Activated CD4-positive, alpha-beta T cell treated with anti-CD3 and anti-CD28 coated beads, Interleukin-2, amount 10 ng/mL, durations not matched to agents 7 days and 5 days (primary cell): ENCODE measurements at regions not wholly inside any gene's neighbourhood (a gene's known extent, or its start where the extent isn't known, plus 50 kb on each side); places are given as distances from the start of the nearest gene placed in this dataset.
"Not testable (repeated sequence)": the region's sequence is repeated elsewhere in the genome, so short reads cannot be mapped to it uniquely, and the experiment has no call there.

Experiments used
- CTCF ChIA-PET: fragments of 350-600 bp; sonication (Branson Sonifier 250); formaldehyde crosslinking; loops from one replicate; lab custom pipeline; 2021; ENCODE audit warnings: antibody characterized with exemption; lab: Charles Lee
- POLR2A ChIA-PET: fragments of 350-600 bp; sonication (Branson Sonifier 250); formaldehyde crosslinking; loops from one replicate; lab custom pipeline; 2021; ENCODE audit warnings: antibody characterized with exemption; lab: Charles Lee
- DNase-seq: peaks from one replicate; pipeline ENCODE4 v3.0.0-alpha.2; 2020
- H3K27ac Mint-ChIP-seq: one replicate; pipeline ENCODE4 v1.8.0; 2021; ENCODE audit warnings: mild to moderate bottlenecking, moderate library complexity, mixed read lengths
- H3K27me3 Mint-ChIP-seq: one replicate; pipeline ENCODE4 v1.8.0; 2021; ENCODE audit warnings: mixed read lengths
- H3K36me3 Mint-ChIP-seq: one replicate; pipeline ENCODE4 v1.8.0; 2021; ENCODE audit warnings: low read depth, mixed read lengths
- H3K4me1 Mint-ChIP-seq: one replicate; pipeline ENCODE4 v1.8.0; 2021; ENCODE audit warnings: mixed read lengths
- H3K4me3 Mint-ChIP-seq: one replicate; pipeline ENCODE4 v1.8.0; 2021; ENCODE audit warnings: mild to moderate bottlenecking, moderate library complexity, mixed read lengths
- H3K9me3 Mint-ChIP-seq: one replicate; pipeline ENCODE4 v1.8.0; 2021; ENCODE audit warnings: mixed read lengths

GRCh38 chr5:158036983-158037595 lies 178.1 kb upstream of the CLINT1 start:
- H3K27me3 Mint-ChIP-seq, H3K27ac Mint-ChIP-seq, POLR2A ChIA-PET, H3K36me3 Mint-ChIP-seq, CTCF ChIA-PET, H3K4me3 Mint-ChIP-seq, DNase-seq, H3K4me1 Mint-ChIP-seq: not testable (repeated sequence)
- H3K9me3 Mint-ChIP-seq, result peaks cover 11% of the 10 kb centered on the region

GRCh38 chr5:158034586-158034985 lies 175.6 kb upstream of the CLINT1 start:
- H3K27ac Mint-ChIP-seq, POLR2A ChIA-PET, CTCF ChIA-PET, H3K36me3 Mint-ChIP-seq, H3K4me1 Mint-ChIP-seq, H3K4me3 Mint-ChIP-seq, DNase-seq: not testable (repeated sequence)
- peaks cover 11% of the 10 kb centered on the region for H3K9me3 Mint-ChIP-seq
- peaks cover 13% of the 10 kb centered on the region for H3K27me3 Mint-ChIP-seq

- H3K36me3 Mint-ChIP-seq, result no peaks in the 10 kb centered on the region
- H3K4me3 Mint-ChIP-seq, result no peak overlapping the region
- H3K27ac Mint-ChIP-seq, result no peak overlapping the region
- peaks cover 11% of the 10 kb centered on the region for H3K9me3 Mint-ChIP-seq
- DNase-seq, result no peak
- ChIA-PET POLR2A (no interaction called here), CTCF (no interaction called here)
- peaks cover 17% of the 10 kb centered on the region for H3K27me3 Mint-ChIP-seq
- no peaks in the 10 kb centered on the region for H3K4me1 Mint-ChIP-seq
These were observed 174.8 kb upstream of the CLINT1 start for GRCh38 chr5:158033724-158034123.

GRCh38 chr5:158033076-158033475 lies 174.1 kb upstream of the CLINT1 start:
- no peak for DNase-seq
- Mint-ChIP-seq H3K4me3 (no peak overlapping the region), H3K9me3 (peaks cover 11% of the 10 kb centered on the region), H3K27ac (no peak overlapping the region), H3K4me1 (no peaks in the 10 kb centered on the region), H3K27me3 (peaks cover 17% of the 10 kb centered on the region), H3K36me3 (no peaks in the 10 kb centered on the region)
- ChIA-PET CTCF (no interaction called here), POLR2A (no interaction called here)

- Mint-ChIP-seq H3K27me3 (peaks cover 18% of the 10 kb centered on the region), H3K9me3 (peaks cover 11% of the 10 kb centered on the region), H3K4me1 (no peaks in the 10 kb centered on the region), H3K27ac (no peak overlapping the region), H3K36me3 (no peaks in the 10 kb centered on the region), H3K4me3 (no peak overlapping the region)
- CTCF ChIA-PET, result no interaction called here
- POLR2A ChIA-PET, result no interaction called here
- DNase-seq, result no peak
These were observed 173.3 kb upstream of the CLINT1 start for GRCh38 chr5:158032246-158032645.

- ChIA-PET CTCF (no interaction called here), POLR2A (no interaction called here)
- no peak for DNase-seq
- Mint-ChIP-seq H3K4me1 (no peaks in the 10 kb centered on the region), H3K27ac (no peak overlapping the region), H3K27me3 (peaks cover 25% of the 10 kb centered on the region), H3K36me3 (no peaks in the 10 kb centered on the region), H3K4me3 (no peak overlapping the region), H3K9me3 (no peaks in the 10 kb centered on the region)
These were observed 169.1 kb upstream of the CLINT1 start for GRCh38 chr5:158027806-158028775.

GRCh38 chr5:158026304-158027031 lies 167.5 kb upstream of the CLINT1 start:
- no peak for DNase-seq
- H3K36me3 Mint-ChIP-seq, result no peaks in the 10 kb centered on the region
- ChIA-PET POLR2A (no interaction called here), CTCF (no interaction called here)
- no peak overlapping the region for H3K4me3 Mint-ChIP-seq
- H3K4me1 Mint-ChIP-seq, result no peaks in the 10 kb centered on the region
- peaks cover 17% of the 10 kb centered on the region for H3K27me3 Mint-ChIP-seq
- H3K27ac Mint-ChIP-seq, result no peak overlapping the region
- H3K9me3 Mint-ChIP-seq, result no peaks in the 10 kb centered on the region

GRCh38 chr5:158023266-158023665 lies 164.3 kb upstream of the CLINT1 start:
- H3K4me3 Mint-ChIP-seq, result no peak overlapping the region
- ChIA-PET CTCF (no interaction called here), POLR2A (no interaction called here)
- no peak for DNase-seq
- no peaks in the 10 kb centered on the region for H3K9me3 Mint-ChIP-seq
- no peaks in the 10 kb centered on the region for H3K36me3 Mint-ChIP-seq
- H3K27ac Mint-ChIP-seq, result no peak overlapping the region
- H3K4me1 Mint-ChIP-seq, result no peaks in the 10 kb centered on the region
- H3K27me3 Mint-ChIP-seq, result peaks cover 13% of the 10 kb centered on the region

- no peaks in the 10 kb centered on the region for H3K4me1 Mint-ChIP-seq
- ChIA-PET CTCF (no interaction called here), POLR2A (no interaction called here)
- no peak overlapping the region for H3K4me3 Mint-ChIP-seq
- no peaks in the 10 kb centered on the region for H3K9me3 Mint-ChIP-seq
- H3K27me3 Mint-ChIP-seq, result peaks cover 13% of the 10 kb centered on the region
- DNase-seq, result no peak
- no peaks in the 10 kb centered on the region for H3K36me3 Mint-ChIP-seq
- H3K27ac Mint-ChIP-seq, result no peak overlapping the region
These were observed 163.9 kb upstream of the CLINT1 start for GRCh38 chr5:158022837-158023236.

GRCh38 chr5:158022393-158022792 lies 163.4 kb upstream of the CLINT1 start:
- H3K4me3 Mint-ChIP-seq, result no peak overlapping the region
- peaks cover 14% of the 10 kb centered on the region for H3K27me3 Mint-ChIP-seq
- POLR2A ChIA-PET, result no interaction called here
- H3K9me3 Mint-ChIP-seq, result no peaks in the 10 kb centered on the region
- no peaks in the 10 kb centered on the region for H3K4me1 Mint-ChIP-seq
- CTCF ChIA-PET, result interaction anchor here (0.7 kb wide), 1 partner anchor 203 kb away, joined by 7 read pairs; no protein-coding TSS in a partner anchor
- DNase-seq, result no peak
- H3K36me3 Mint-ChIP-seq, result no peaks in the 10 kb centered on the region
- H3K27ac Mint-ChIP-seq, result no peak overlapping the region

GRCh38 chr5:158020555-158021418 lies 161.8 kb upstream of the CLINT1 start:
- DNase-seq, result no peak
- Mint-ChIP-seq H3K4me3 (no peak overlapping the region), H3K36me3 (no peaks in the 10 kb centered on the region), H3K27ac (no peak overlapping the region), H3K9me3 (no peaks in the 10 kb centered on the region), H3K27me3 (peaks cover 9% of the 10 kb centered on the region), H3K4me1 (no peaks in the 10 kb centered on the region)
- CTCF ChIA-PET, result no interaction called here
- POLR2A ChIA-PET, result no interaction called here

GRCh38 chr5:158017469-158017868 lies 158.5 kb upstream of the CLINT1 start:
- CTCF ChIA-PET, result no interaction called here
- Mint-ChIP-seq H3K27ac (no peak overlapping the region), H3K36me3 (no peaks in the 10 kb centered on the region), H3K9me3 (no peaks in the 10 kb centered on the region), H3K27me3 (peaks cover 33% of the 10 kb centered on the region), H3K4me1 (no peaks in the 10 kb centered on the region), H3K4me3 (no peak overlapping the region)
- POLR2A ChIA-PET, result no interaction called here
- no peak for DNase-seq
